Mesothelial cell of epicardium (in vitro differentiated cells): ENCODE measurements at regions not wholly inside any gene's neighbourhood (a gene's known extent, or its start where the extent isn't known, plus 50 kb on each side); places are given as distances from the start of the nearest gene placed in this dataset.
A peak's percentile ranks its signal among the peaks of the same experiment; 100 is the strongest.

Experiments used
- DNase-seq, 2 experiments: peaks; one replicate each; pipeline ENCODE4 v3.0.0; 2021; ENCODE audit warnings: low spot score in 2 of 2; ENCODE audit not compliant: unreplicated experiment in 2 of 2
- H3K27ac Mint-ChIP-seq: 2 replicates; pipeline ENCODE4 v1.8.0; 2021; ENCODE audit warnings: mixed read lengths
- H3K27me3 Mint-ChIP-seq: 2 replicates; pipeline ENCODE4 v1.8.0; 2021; ENCODE audit warnings: low read depth, mixed read lengths
- H3K36me3 Mint-ChIP-seq: 2 replicates; pipeline ENCODE4 v1.8.0; 2021; ENCODE audit warnings: mixed read lengths
- H3K4me1 Mint-ChIP-seq: 2 replicates; pipeline ENCODE4 v1.8.0; 2021; ENCODE audit warnings: mixed read lengths
- H3K4me3 Mint-ChIP-seq: 2 replicates; pipeline ENCODE4 v1.8.0; 2021; ENCODE audit warnings: mild to moderate bottlenecking, moderate library complexity, mixed read lengths
- H3K9me3 Mint-ChIP-seq: 2 replicates; pipeline ENCODE4 v1.8.0; 2021; ENCODE audit warnings: mixed read lengths
- CTCF ChIP-seq: fragments of 200-600 bp; sonication (generic); IDR thresholded peaks from one replicate; pipeline ENCODE4 v1.5.0; 2021; ENCODE audit warnings: antibody characterized with exemption; ENCODE audit not compliant: unreplicated experiment

- Mint-ChIP-seq H3K4me1 (peaks cover 12% of the 10 kb centered on the region), H3K27me3 (no peaks in the 10 kb centered on the region), H3K4me3 (no peak overlapping the region), H3K36me3 (no peaks in the 10 kb centered on the region), H3K9me3 (no peaks in the 10 kb centered on the region), H3K27ac (no peak overlapping the region)
- no peak for TF ChIP-seq CTCF
- DNase-seq: no peak
Observed at GRCh38 chr9:7542693-7543092, 256.9 kb downstream of the DMAC1 start.

GRCh38 chr9:7542126-7542525 lies 257.5 kb downstream of the DMAC1 start:
- TF ChIP-seq CTCF: no peak
- H3K36me3 Mint-ChIP-seq: no peaks in the 10 kb centered on the region
- no peak overlapping the region for H3K27ac Mint-ChIP-seq
- H3K27me3 Mint-ChIP-seq: no peaks in the 10 kb centered on the region
- H3K4me1 Mint-ChIP-seq: peaks cover 12% of the 10 kb centered on the region
- no peak for DNase-seq
- H3K9me3 Mint-ChIP-seq: no peaks in the 10 kb centered on the region
- H3K4me3 Mint-ChIP-seq: no peak overlapping the region

- Mint-ChIP-seq H3K4me1 (no peaks in the 10 kb centered on the region), H3K27ac (no peak overlapping the region), H3K27me3 (no peaks in the 10 kb centered on the region), H3K9me3 (no peaks in the 10 kb centered on the region), H3K36me3 (no peaks in the 10 kb centered on the region), H3K4me3 (no peak overlapping the region)
- DNase-seq: no peak
- TF ChIP-seq CTCF: peak; percentile 26
Observed at GRCh38 chr9:7536310-7536939, 263.2 kb downstream of the DMAC1 start.

- Mint-ChIP-seq H3K4me3 (no peak overlapping the region), H3K27ac (no peak overlapping the region), H3K27me3 (no peaks in the 10 kb centered on the region), H3K36me3 (peaks cover 4% of the 10 kb centered on the region), H3K9me3 (peaks cover 15% of the 10 kb centered on the region), H3K4me1 (no peaks in the 10 kb centered on the region)
- no peak for DNase-seq
- no peak for TF ChIP-seq CTCF
Observed at GRCh38 chr9:7534211-7534935, 265.2 kb downstream of the DMAC1 start.

GRCh38 chr9:7533376-7534090 lies 266.0 kb downstream of the DMAC1 start:
- no peak overlapping the region for H3K4me3 Mint-ChIP-seq
- no peaks in the 10 kb centered on the region for H3K27me3 Mint-ChIP-seq
- no peaks in the 10 kb centered on the region for H3K4me1 Mint-ChIP-seq
- H3K9me3 Mint-ChIP-seq: peaks cover 18% of the 10 kb centered on the region
- H3K36me3 Mint-ChIP-seq: peaks cover 4% of the 10 kb centered on the region
- TF ChIP-seq CTCF: no peak
- H3K27ac Mint-ChIP-seq: no peak overlapping the region
- no peak for DNase-seq
